NOMO-1 treated with DMSO at 0.1 percent for 48 hours (cell line): ENCODE measurements at regions not wholly inside any gene's neighbourhood (a gene's known extent, or its start where the extent isn't known, plus 50 kb on each side); places are given as distances from the start of the nearest gene placed in this dataset.

Experiments
- DNase-seq: peaks from one replicate; lab custom pipeline; 2025; ENCODE audit not compliant: unreplicated experiment; lab: John Stamatoyannopoulos, UW

DNA sequence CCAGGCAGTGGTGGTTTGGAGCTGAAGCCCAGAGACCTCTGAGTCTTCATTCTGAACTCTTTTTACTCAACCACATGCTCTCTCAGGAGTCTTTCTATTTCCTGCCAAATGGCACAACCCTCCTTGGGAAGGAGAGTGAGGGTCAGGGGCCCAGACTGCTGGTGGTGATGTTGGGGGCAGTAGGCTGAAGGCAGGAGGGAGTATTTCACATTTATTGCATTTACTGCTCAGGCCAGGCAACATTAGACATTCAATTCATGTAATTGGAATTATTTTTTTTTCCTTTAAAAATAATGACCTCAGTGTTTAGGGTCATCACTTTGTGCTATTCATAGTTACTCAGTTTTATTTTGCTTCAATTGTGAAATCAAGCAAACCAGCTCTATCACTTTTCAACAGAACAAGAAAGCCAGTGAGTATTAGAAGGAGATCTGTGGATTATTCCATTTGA lies 311.3 kb upstream of the NT5C1B start:
- DNase-seq = no peak

DNA sequence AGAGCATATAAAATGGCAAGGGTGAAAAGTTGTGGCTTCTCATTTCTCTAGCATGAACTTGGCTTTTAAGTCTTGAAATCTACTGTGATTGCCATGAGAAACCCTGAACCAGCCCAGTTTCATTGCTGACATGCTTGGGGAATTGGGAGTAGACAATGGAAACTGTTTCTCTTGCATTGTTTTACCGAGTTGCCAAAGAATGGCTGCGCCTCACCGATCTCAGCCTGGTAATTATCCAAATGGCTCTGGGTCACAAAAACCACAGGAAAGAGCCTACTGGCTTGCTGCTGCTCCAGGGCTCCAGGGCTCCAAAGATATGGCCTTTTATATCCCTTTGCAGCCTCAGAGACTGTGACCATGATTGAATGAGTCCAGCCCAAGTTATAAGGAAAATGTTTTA lies 310.4 kb upstream of the NT5C1B start:
- DNase-seq = no peak

GRCh38 chr2:18898271-18898670 lies 308.9 kb upstream of the NT5C1B start:
- no peak for DNase-seq

DNA sequence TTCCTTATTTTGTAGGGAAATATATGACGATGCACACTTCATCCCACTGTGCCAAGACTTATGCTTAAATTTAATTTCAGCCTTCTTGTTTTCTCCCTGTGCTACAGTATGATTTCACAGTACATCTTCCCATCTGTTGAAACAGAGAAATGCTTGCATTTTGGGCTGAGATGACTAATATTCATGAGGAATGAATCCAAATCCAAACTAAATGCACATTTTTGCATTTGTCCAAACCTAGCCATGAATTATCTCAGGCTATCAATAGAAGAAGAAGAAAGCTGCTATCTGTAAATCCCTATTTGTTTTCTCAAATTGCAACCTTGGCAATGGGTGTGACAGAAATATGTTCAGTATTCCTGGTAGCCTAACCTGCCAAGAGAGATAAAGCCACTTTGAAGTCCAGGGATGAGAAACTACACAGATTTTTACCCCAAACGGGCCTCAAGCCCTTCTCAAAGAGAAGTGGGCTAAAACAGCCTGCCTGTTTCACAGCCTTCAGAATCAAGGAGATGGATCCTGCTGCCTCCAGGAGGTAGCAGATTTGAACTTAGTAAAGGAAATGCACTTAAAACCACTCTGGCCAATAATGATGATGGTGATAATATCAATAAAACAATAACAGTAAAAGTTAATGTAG lies 306.9 kb upstream of the NT5C1B start:
- no peak for DNase-seq

- DNase-seq = no peak
Observed at GRCh38 chr2:18891600-18892345, 302.4 kb upstream of the NT5C1B start.

- no peak for DNase-seq
Observed at GRCh38 chr2:18889565-18890332, 300.4 kb upstream of the NT5C1B start.

DNA sequence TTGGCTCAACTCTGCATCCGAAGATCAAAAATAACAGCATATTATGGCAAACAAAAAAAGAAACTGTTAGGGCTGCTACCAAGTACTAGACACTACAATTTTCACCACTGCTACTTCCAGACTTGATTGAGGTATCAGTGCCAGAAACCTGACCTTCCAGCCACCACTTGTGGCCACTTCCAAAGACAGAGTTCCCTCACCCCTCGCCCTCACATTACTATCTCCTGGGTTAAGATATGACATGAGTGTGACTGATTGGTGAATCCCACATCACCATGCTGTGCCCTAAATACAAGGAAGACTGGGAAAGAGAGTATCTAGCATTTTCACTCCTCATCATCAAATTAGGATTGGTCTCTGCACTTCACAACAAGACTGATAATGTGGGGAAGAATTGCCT lies 296.1 kb upstream of the NT5C1B start:
- DNase-seq = no peak

DNA sequence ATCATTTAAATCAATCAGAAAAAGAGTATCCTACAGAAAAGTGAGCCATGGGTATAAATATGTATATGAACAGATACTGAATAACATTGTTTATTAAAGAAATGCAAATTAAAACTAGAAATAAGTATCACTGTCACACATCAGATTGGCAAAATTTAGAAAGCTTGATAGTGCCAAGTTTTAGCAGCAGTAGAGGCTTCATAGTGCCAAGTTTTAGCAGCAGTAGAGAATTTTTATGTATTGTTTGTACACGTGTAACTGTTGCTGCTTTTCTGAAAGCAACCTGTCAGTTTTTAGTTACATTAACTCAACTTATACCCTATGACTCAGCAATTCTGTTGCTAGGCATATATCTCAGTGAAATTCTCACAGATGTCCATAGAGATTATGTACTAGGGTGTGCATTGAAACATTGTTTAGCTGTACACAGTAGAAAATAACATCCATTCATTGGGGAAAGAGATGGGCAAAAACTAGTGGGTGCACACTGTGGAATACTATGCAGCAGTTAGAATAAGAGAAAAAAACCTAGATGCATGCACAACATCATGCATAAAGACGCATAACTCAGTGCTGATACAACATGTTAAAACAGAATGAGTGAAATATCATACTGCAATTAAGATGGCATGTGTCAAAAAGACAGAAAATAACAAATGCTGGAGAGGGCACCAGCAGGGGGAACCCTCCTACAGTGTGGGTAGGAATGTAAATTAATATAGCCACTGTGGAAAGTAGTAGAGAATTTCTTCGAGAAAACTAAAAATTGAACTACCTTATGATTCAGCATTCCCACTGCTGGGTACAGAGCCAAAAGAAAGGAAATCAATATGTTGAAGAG lies 294.5 kb upstream of the NT5C1B start:
- no peak for DNase-seq

DNA sequence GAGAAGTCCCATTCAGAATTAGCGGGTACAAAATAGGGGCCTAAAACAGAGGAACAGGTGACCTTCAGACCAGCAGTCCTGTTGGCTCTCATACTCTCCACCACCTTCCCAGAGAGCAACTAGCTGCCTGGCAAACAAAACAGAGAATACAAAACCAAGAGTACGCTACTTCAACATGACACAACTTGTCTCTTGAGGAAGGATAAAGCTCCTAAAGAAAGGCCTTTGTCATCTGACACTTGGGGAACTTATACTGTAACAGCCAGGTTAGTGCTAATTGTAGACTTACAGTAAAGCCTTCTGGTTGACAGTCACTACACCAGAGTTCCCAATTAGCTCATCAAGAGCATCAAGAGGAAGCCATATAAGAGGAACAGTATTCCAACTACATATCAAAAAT lies 282.1 kb upstream of the NT5C1B start:
- DNase-seq = no peak

GRCh38 chr2:18870307-18870706 lies 280.9 kb upstream of the NT5C1B start:
- no peak for DNase-seq

- DNase-seq = no peak
Observed at GRCh38 chr2:18861951-18862350, 272.6 kb upstream of the NT5C1B start.

- DNase-seq = no peak
Observed at GRCh38 chr2:18860179-18860578, 270.8 kb upstream of the NT5C1B start.

DNA sequence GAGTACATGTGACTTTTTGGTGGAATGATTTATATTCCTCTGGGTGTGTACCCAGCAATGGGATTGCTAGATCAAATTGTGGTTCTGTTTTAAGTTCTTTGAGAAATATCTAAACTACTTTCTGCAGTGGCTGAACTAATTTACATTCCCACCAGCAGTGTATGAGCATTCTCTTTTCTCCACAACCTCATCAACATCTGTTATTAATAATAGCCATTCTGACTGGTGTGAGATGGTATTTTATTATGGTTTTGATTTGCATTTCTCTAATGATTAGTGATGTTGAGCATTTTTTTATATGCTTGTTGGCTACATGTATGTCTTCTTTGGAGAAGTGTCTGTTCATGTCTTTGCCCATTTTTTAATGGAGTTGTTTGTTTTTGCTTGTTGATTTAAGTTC lies 267.4 kb upstream of the NT5C1B start:
- no peak for DNase-seq

- no peak for DNase-seq
Observed at GRCh38 chr2:18855027-18855426, 265.7 kb upstream of the NT5C1B start.

GRCh38 chr2:18849841-18850578 lies 260.6 kb upstream of the NT5C1B start:
- DNase-seq = no peak

- DNase-seq = no peak
Observed at GRCh38 chr2:18848646-18849045, 259.3 kb upstream of the NT5C1B start.

DNA sequence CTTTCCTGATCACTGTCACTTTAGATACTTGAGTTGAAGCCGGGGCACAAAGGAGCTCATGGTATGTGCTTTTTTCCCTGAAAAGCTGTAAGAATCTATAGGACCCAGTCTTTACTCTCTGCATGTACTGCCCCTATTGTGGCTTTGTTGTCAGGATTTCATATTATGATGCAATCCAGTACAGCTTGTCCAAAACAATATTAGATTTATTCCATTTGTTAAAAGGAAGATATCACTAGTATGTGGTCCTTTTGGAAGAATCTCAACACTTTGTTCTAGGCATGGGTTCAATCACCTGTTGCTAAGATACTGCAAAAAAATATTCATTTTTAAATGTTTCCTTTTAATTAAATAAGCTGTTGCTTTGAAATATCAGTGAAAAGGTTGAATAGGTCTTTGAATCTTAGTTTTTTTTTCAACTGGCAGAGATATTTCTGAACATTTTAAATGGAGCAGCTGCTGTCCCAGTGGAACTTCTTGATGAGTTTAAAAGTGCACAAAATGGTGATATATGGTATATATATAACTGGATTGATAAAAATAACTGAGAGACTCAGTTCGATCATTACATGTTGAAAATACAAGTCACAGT lies 256.6 kb upstream of the NT5C1B start:
- no peak for DNase-seq

DNA sequence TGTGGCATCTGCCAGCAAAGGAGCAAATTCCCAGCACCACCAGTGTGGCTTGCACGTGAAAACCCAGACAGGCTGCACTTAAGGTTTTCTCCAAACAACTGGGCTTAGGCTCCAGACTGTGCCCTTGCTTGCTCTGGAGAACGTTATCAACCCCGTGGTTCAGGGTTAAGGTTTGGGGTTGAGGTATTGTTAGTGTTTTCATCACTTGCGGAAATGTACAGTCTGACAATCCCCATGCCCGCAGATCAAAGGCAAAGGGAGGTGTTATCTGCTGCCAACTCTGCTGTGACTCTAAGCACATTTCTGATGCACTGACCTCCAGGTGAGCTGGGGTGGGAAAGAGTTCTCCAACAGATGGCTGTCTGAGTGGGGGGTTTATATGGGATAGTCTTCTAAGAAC lies 253.5 kb upstream of the NT5C1B start:
- DNase-seq = no peak

DNA sequence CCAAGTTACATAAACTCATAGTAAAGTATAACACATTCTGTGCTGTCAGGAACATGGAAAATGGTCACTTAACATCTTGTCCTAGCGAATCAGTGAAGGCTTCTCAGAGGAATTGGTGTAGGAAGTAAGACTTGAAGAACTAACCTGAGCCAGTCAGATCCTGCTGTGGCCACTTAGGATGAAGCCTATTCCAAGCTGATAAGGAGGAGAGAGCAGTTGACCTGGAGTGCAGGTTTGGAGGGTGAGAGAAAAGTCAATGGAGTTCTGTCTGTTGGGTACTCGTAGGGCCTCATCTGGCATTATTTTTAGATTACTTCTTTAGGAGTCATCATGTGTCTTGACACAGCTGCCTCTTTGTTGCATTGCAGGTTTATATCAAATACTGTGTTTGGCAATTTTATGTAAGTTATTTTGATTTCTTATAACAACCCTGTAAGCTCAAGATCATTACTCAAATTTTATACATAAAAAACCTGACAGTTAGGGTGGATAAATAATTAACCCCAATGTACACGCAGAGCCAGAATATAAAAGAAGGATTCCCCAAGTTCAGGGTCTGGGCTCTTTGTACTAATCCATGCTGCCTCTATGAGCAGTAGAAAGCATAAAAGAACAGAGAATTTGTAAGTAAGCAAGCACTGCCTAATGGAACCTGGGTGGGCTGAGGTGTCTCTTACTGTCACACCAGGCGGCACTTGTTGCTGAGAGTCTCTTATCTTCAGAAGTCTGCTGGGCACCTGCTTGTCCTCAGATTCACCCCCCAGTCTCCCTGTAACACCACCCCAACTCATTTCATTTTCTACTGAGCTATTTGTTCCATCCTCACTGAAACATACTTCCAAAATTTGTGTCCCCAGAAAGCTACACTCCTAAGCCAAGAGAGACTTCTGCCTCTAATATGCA lies 252.1 kb upstream of the NT5C1B start:
- no peak for DNase-seq
